ENCODE measurements at regions not wholly inside any gene's neighbourhood (a gene's known extent, or its start where the extent isn't known, plus 50 kb on each side); places are given as distances from the start of the nearest gene placed in this dataset.
"Not testable (repeated sequence)": the region's sequence is repeated elsewhere in the genome, so short reads cannot be mapped to it uniquely, and the experiment has no call there.

DNA sequence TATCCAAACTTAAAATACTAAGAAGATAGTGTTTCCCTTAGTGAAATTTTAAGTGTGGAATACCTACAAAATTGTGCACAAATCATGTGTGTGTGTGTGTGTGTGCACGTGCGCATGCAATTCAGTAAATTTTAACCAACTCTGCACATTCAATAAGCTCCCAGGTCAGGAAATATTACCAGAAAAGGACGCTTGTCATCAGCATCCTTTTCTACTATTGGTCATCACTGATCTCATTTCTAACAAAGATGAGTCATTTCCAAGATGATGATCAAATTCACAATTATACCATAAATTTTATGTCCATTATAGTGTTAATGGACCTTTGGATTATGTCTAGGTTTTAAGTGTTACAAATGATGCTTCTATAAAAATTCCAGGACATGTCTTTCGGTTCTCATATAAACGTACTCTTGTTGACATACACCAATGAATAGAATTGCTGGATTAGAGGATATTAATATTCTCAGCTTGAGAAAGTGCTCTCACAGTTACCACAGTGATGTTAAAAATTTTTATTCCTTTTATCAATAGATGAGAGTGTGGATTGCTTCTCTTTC, 560.9 kb upstream of the AGA start:
- Mint-ChIP-seq H3K4me3 (ENCODE audit: unreplicated experiment) (no peak overlapping the region), H3K36me3 (ENCODE audit: insufficient read depth, unreplicated experiment) (no peaks in the 10 kb centered on the region), H3K27me3 (ENCODE audit: insufficient read depth, unreplicated experiment) (no peaks in the 10 kb centered on the region), H3K27ac (ENCODE audit: low read depth, unreplicated experiment) (no peak overlapping the region), H3K9me3 (ENCODE audit: unreplicated experiment) (peaks cover 9% of the 10 kb centered on the region), H3K4me1 (ENCODE audit: insufficient read depth, unreplicated experiment) (no peaks in the 10 kb centered on the region)
- TF ChIP-seq, protein P1, sequence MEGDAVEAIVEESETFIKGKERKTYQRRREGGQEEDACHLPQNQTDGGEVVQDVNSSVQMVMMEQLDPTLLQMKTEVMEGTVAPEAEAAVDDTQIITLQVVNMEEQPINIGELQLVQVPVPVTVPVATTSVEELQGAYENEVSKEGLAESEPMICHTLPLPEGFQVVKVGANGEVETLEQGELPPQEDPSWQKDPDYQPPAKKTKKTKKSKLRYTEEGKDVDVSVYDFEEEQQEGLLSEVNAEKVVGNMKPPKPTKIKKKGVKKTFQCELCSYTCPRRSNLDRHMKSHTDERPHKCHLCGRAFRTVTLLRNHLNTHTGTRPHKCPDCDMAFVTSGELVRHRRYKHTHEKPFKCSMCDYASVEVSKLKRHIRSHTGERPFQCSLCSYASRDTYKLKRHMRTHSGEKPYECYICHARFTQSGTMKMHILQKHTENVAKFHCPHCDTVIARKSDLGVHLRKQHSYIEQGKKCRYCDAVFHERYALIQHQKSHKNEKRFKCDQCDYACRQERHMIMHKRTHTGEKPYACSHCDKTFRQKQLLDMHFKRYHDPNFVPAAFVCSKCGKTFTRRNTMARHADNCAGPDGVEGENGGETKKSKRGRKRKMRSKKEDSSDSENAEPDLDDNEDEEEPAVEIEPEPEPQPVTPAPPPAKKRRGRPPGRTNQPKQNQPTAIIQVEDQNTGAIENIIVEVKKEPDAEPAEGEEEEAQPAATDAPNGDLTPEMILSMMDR (IDR thresholded peaks at IDR 0.05; ENCODE audit: unreplicated experiment), result no peak
- ChIA-PET POLR2A (no interaction called here), CTCF (interaction anchor here (0.7 kb wide), 1 partner anchor 436 kb away, joined by 3 read pairs; no protein-coding TSS in a partner anchor)
- intact Hi-C loops (cut with micrococcal nuclease), result no loop called here
- no TSS peak for BruUV-seq (replicated peaks)
- no peak for DNase-seq (ENCODE audit: unreplicated experiment)

DNA sequence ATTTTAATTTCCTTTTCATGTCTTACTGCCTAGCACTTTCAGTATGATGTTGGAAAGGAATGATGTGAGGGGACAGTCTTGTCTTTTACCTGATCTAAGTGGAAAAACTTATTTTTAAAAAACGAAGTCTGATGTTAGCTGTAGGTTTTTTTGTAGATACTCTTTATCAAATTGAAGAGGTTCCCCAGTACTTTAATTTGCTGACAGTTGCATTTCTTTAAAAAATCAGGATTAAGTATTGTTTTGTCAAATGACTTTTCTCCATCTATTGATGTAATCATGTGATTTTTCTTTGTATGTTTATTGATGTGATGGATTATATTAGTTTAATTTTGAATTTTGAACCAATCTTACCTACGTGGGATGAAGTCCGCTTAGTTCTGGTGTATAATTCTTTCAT, 568.4 kb upstream of the AGA start:
- Mint-ChIP-seq H3K4me1 (ENCODE audit: insufficient read depth, unreplicated experiment) (no peaks in the 10 kb centered on the region), H3K9me3 (ENCODE audit: unreplicated experiment) (peaks cover 3% of the 10 kb centered on the region), H3K36me3 (ENCODE audit: insufficient read depth, unreplicated experiment) (no peaks in the 10 kb centered on the region), H3K27me3 (ENCODE audit: insufficient read depth, unreplicated experiment) (no peaks in the 10 kb centered on the region), H3K4me3 (ENCODE audit: unreplicated experiment) (no peak overlapping the region), H3K27ac (ENCODE audit: low read depth, unreplicated experiment) (no peak overlapping the region)
- BruUV-seq (replicated peaks), result no TSS peak
- intact Hi-C loops (cut with micrococcal nuclease), result no loop called here
- TF ChIP-seq, protein P1 (IDR thresholded peaks at IDR 0.05; ENCODE audit: unreplicated experiment), result no peak
- CTCF ChIA-PET, result no interaction called here
- DNase-seq (ENCODE audit: unreplicated experiment), result no peak
- POLR2A ChIA-PET, result no interaction called here

DNA sequence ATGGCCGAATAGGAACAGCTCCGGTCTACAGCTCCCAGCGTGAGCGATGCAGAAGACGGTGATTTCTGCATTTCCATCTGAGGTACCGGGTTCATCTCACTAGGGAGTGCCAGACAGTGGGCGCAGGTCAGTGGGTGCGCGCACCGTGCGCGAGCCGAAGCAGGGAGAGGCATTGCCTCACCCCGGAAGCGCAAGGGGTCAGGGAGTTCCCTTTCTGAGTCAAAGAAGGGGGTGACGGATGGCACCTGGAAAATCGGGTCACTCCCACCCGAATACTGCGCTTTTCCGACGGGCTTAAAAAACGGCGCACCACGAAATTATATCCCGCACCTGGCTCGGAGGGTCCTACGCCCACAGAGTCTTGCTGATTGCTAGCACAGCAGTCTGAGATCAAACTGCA, 572.8 kb upstream of the AGA start:
- POLR2A ChIA-PET; CTCF ChIA-PET; H3K4me3 Mint-ChIP-seq (ENCODE audit: unreplicated experiment); H3K27ac Mint-ChIP-seq (ENCODE audit: low read depth, unreplicated experiment); BruUV-seq (replicated peaks); H3K9me3 Mint-ChIP-seq (ENCODE audit: unreplicated experiment); H3K4me1 Mint-ChIP-seq (ENCODE audit: insufficient read depth, unreplicated experiment); DNase-seq (ENCODE audit: unreplicated experiment); H3K36me3 Mint-ChIP-seq (ENCODE audit: insufficient read depth, unreplicated experiment); intact Hi-C loops (cut with micrococcal nuclease); H3K27me3 Mint-ChIP-seq (ENCODE audit: insufficient read depth, unreplicated experiment): not testable (repeated sequence)

DNA sequence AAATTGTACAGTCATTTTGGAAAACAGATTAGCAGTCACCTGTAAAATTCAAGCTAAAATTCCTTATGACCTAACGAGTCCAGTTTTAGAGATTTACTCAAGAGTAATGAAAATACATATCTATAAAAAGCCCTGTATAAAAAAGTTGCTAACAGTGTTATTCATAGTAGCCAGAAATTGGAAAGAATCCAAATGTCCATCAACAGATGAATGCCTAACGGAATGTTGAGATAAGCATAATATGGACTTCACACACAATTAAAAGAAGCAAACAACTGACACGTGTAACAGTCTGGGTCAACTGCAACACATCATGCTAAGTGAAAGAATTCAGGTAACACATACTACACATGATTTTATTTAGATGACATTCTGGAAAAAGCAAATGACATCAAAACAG, 584.8 kb upstream of the AGA start:
- H3K4me3 Mint-ChIP-seq (ENCODE audit: unreplicated experiment), result no peak overlapping the region
- DNase-seq (ENCODE audit: unreplicated experiment), result no peak
- TF ChIP-seq, protein P1 (IDR thresholded peaks at IDR 0.05; ENCODE audit: unreplicated experiment), result no peak
- H3K27ac Mint-ChIP-seq (ENCODE audit: low read depth, unreplicated experiment), result no peak overlapping the region
- no TSS peak for BruUV-seq (replicated peaks)
- no peaks in the 10 kb centered on the region for H3K9me3 Mint-ChIP-seq (ENCODE audit: unreplicated experiment)
- POLR2A ChIA-PET, result no interaction called here
- CTCF ChIA-PET, result no interaction called here
- no peaks in the 10 kb centered on the region for H3K36me3 Mint-ChIP-seq (ENCODE audit: insufficient read depth, unreplicated experiment)
- no peaks in the 10 kb centered on the region for H3K4me1 Mint-ChIP-seq (ENCODE audit: insufficient read depth, unreplicated experiment)
- intact Hi-C loops (cut with micrococcal nuclease), result no loop called here
- H3K27me3 Mint-ChIP-seq (ENCODE audit: insufficient read depth, unreplicated experiment), result no peaks in the 10 kb centered on the region

DNA sequence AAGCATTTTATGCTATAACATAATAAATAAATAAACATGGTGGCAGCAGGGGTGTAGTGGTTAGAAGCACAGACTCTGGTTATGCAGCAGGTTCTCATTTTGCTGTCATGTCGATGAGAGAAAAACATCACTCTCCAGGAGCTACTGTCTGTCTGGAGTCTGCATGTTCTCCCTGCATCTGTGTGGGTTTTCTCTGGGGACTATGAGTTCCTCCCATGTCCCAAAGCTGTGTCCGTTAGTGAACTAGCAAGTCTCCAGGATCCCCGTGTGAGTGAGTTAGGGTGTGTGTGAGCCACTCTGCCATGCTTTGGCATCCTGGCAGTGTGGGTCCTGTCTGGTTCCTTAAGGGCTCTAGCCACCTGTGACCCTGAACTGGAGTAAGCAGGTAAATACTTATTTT, 585.6 kb upstream of the AGA start:
- no peaks in the 10 kb centered on the region for H3K36me3 Mint-ChIP-seq (ENCODE audit: insufficient read depth, unreplicated experiment)
- TF ChIP-seq, protein P1 (IDR thresholded peaks at IDR 0.05; ENCODE audit: unreplicated experiment), result no peak
- H3K27me3 Mint-ChIP-seq (ENCODE audit: insufficient read depth, unreplicated experiment), result no peaks in the 10 kb centered on the region
- no peaks in the 10 kb centered on the region for H3K4me1 Mint-ChIP-seq (ENCODE audit: insufficient read depth, unreplicated experiment)
- intact Hi-C loops (cut with micrococcal nuclease), result no loop called here
- POLR2A ChIA-PET, result no interaction called here
- H3K4me3 Mint-ChIP-seq (ENCODE audit: unreplicated experiment), result no peak overlapping the region
- DNase-seq (ENCODE audit: unreplicated experiment), result peak; percentile 0
- no peaks in the 10 kb centered on the region for H3K9me3 Mint-ChIP-seq (ENCODE audit: unreplicated experiment)
- no TSS peak for BruUV-seq (replicated peaks)
- CTCF ChIA-PET, result no interaction called here
- no peak overlapping the region for H3K27ac Mint-ChIP-seq (ENCODE audit: low read depth, unreplicated experiment)
